ENCODE measurements at regions not wholly inside any gene's neighbourhood (a gene's known extent, or its start where the extent isn't known, plus 50 kb on each side); places are given as distances from the start of the nearest gene placed in this dataset.

DNA sequence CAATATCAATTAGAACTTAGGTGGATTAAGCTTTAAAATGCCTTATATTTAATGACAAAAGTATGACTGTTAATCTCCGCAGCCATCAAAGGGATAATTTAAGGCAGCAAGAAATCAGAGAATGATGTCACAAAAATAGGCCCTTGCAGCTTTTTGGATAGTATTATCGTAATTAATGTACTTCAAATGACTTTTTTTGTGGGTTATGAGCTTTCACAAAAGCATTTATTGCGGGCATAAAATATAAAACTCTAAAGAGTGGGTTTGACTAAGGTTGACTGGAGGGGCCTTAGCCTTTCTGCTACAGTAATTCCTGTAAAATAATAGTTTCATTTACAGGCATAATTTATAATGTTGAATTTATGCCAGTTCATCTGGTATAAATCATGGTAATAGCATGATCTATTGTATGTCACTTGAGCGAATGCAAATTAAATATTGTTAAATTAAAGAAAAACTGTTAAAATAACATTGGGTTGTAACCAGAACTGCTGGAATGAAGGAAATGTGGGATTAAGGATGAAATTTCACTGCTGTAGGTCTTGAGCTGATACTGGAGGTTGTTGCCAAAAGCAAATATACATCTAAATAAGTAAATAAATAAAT, 78.5 kb upstream of the ZFP64 start (continued):
- TF ChIP-seq, protein P1, sequence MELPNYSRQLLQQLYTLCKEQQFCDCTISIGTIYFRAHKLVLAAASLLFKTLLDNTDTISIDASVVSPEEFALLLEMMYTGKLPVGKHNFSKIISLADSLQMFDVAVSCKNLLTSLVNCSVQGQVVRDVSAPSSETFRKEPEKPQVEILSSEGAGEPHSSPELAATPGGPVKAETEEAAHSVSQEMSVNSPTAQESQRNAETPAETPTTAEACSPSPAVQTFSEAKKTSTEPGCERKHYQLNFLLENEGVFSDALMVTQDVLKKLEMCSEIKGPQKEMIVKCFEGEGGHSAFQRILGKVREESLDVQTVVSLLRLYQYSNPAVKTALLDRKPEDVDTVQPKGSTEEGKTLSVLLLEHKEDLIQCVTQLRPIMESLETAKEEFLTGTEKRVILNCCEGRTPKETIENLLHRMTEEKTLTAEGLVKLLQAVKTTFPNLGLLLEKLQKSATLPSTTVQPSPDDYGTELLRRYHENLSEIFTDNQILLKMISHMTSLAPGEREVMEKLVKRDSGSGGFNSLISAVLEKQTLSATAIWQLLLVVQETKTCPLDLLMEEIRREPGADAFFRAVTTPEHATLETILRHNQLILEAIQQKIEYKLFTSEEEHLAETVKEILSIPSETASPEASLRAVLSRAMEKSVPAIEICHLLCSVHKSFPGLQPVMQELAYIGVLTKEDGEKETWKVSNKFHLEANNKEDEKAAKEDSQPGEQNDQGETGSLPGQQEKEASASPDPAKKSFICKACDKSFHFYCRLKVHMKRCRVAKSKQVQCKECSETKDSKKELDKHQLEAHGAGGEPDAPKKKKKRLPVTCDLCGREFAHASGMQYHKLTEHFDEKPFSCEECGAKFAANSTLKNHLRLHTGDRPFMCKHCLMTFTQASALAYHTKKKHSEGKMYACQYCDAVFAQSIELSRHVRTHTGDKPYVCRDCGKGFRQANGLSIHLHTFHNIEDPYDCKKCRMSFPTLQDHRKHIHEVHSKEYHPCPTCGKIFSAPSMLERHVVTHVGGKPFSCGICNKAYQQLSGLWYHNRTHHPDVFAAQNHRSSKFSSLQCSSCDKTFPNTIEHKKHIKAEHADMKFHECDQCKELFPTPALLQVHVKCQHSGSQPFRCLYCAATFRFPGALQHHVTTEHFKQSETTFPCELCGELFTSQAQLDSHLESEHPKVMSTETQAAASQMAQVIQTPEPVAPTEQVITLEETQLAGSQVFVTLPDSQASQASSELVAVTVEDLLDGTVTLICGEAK (IDR thresholded peaks at IDR 0.05; ENCODE audit: borderline replicate concordance), result no peak
- TF ChIP-seq, protein P2, sequence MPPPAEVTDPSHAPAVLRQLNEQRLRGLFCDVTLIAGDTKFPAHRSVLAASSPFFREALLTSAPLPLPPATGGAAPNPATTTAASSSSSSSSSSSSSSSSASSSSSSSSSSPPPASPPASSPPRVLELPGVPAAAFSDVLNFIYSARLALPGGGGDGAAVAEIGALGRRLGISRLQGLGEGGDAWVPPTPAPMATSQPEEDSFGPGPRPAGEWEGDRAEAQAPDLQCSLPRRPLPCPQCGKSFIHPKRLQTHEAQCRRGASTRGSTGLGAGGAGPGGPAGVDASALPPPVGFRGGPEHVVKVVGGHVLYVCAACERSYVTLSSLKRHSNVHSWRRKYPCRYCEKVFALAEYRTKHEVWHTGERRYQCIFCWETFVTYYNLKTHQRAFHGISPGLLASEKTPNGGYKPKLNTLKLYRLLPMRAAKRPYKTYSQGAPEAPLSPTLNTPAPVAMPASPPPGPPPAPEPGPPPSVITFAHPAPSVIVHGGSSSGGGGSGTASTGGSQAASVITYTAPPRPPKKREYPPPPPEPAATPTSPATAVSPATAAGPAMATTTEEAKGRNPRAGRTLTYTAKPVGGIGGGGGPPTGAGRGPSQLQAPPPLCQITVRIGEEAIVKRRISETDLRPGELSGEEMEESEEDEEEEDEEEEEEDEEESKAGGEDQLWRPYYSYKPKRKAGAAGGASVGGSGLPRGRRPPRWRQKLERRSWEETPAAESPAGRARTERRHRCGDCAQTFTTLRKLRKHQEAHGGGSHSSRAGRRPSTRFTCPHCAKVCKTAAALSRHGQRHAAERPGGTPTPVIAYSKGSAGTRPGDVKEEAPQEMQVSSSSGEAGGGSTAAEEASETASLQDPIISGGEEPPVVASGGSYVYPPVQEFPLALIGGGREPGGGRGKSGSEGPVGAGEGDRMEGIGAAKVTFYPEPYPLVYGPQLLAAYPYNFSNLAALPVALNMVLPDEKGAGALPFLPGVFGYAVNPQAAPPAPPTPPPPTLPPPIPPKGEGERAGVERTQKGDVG (CRISPR knock-in tag; IDR thresholded peaks at IDR 0.05), result no peak
- no peak for TF ChIP-seq HDAC2 (IDR thresholded peaks at IDR 0.05)
- TF ChIP-seq ETV6 (conservative IDR thresholded peaks at IDR 0.05 in 1 of 2, IDR thresholded peaks at IDR 0.05 in 1 of 2; ENCODE audit: borderline replicate concordance in 1 of 2, low read depth in 1 of 2), result no peak
- no peak for TF ChIP-seq MYC (IDR thresholded peaks at IDR 0.05; ENCODE audit: insufficient read depth, insufficient read length, insufficient replicate concordance, low read length, severe bottlenecking)
- TF ChIP-seq GATAD2B (conservative IDR thresholded peaks at IDR 0.05; ENCODE audit: low read depth), result no peak
- TF ChIP-seq RUNX3 (IDR thresholded peaks at IDR 0.05; ENCODE audit: low read length), result no peak
- TF ChIP-seq ZNF207 (IDR thresholded peaks at IDR 0.05; ENCODE audit: borderline replicate concordance), result no peak
- TF ChIP-seq, protein P3, sequence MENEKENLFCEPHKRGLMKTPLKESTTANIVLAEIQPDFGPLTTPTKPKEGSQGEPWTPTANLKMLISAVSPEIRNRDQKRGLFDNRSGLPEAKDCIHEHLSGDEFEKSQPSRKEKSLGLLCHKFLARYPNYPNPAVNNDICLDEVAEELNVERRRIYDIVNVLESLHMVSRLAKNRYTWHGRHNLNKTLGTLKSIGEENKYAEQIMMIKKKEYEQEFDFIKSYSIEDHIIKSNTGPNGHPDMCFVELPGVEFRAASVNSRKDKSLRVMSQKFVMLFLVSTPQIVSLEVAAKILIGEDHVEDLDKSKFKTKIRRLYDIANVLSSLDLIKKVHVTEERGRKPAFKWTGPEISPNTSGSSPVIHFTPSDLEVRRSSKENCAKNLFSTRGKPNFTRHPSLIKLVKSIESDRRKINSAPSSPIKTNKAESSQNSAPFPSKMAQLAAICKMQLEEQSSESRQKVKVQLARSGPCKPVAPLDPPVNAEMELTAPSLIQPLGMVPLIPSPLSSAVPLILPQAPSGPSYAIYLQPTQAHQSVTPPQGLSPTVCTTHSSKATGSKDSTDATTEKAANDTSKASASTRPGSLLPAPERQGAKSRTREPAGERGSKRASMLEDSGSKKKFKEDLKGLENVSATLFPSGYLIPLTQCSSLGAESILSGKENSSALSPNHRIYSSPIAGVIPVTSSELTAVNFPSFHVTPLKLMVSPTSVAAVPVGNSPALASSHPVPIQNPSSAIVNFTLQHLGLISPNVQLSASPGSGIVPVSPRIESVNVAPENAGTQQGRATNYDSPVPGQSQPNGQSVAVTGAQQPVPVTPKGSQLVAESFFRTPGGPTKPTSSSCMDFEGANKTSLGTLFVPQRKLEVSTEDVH (IDR thresholded peaks at IDR 0.05; ENCODE audit: low read depth, partially characterized antibody), result no peak

Measured in GM12878 (cell line).